Cerebellar cortex (tissue), 1 donor: ENCODE measurements at regions not wholly inside any gene's neighbourhood (a gene's known extent, or its start where the extent isn't known, plus 50 kb on each side); places are given as distances from the start of the nearest gene placed in this dataset.

ENCODE experiments used
- DNase-seq: peaks from one replicate; pipeline ENCODE4 v3.0.0-alpha.2; 2015; ENCODE audit warnings: low spot score

GRCh38 chr22:22744412-22745224 is 100.2 kb downstream of the GGTLC2 start:
- DNase-seq: no peak

- DNase-seq: peak; percentile 53
Measured at GRCh38 chr22:22745225-22746060, 101.0 kb downstream of the GGTLC2 start.

- peak; percentile 16 for DNase-seq
Measured at GRCh38 chr22:22746061-22746962, 101.9 kb downstream of the GGTLC2 start.

GRCh38 chr22:22746963-22747933 is 102.8 kb downstream of the GGTLC2 start:
- peak; percentile 83 for DNase-seq

GRCh38 chr22:22748297-22748743 is 103.9 kb downstream of the GGTLC2 start:
- peak; percentile 72 for DNase-seq

- peak; percentile 83 for DNase-seq
Measured at GRCh38 chr22:22748756-22749155, 104.3 kb downstream of the GGTLC2 start.

- DNase-seq: no peak
Measured at GRCh38 chr22:22749167-22749758, 104.8 kb downstream of the GGTLC2 start.

- DNase-seq: no peak
Measured at GRCh38 chr22:22750335-22751042, 106.1 kb downstream of the GGTLC2 start.

GRCh38 chr22:22751043-22751603 is 106.7 kb downstream of the GGTLC2 start:
- no peak for DNase-seq

- no peak for DNase-seq
Measured at GRCh38 chr22:22752199-22752555, 107.8 kb downstream of the GGTLC2 start.

- DNase-seq: no peak
Measured at GRCh38 chr22:22752556-22753477, 108.4 kb downstream of the GGTLC2 start.

- DNase-seq: peak; percentile 18
Measured at GRCh38 chr22:22753526-22754267, 109.3 kb downstream of the GGTLC2 start.

GRCh38 chr22:22754268-22754657 is 109.8 kb downstream of the GGTLC2 start:
- no peak for DNase-seq

- no peak for DNase-seq
Measured at GRCh38 chr22:22754961-22755777, 110.8 kb downstream of the GGTLC2 start.

GRCh38 chr22:22755778-22756100 is 111.3 kb downstream of the GGTLC2 start:
- no peak for DNase-seq

- no peak for DNase-seq
Measured at GRCh38 chr22:22756109-22756508, 111.7 kb downstream of the GGTLC2 start.
